ENCODE measurements at regions not wholly inside any gene's neighbourhood (a gene's known extent, or its start where the extent isn't known, plus 50 kb on each side); places are given as distances from the start of the nearest gene placed in this dataset.
"Not testable (repeated sequence)": the region's sequence is repeated elsewhere in the genome, so short reads cannot be mapped to it uniquely, and the experiment has no call there.

DNA sequence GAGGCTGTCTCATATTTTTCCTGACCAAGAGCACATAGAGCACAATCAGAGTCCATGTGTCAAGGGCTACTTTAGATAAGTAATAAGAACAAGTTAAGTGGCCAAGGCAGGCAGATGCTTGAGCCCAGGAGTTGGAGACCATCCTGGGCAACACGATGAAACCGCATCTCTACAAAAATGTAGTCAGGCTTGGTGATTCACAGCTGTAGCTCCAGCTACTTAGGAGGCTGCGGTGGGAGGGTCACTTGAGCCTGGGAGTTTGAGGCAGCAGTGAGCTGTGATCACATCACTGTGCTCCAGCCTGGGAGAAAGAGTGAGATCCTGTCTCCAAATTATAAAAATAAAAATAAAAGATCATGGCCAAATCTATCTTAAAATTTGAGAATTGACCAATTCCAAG is 767.9 kb upstream of the CTNND2 start:
- Histone ChIP-seq H3K4me1 (ENCODE audit: control insufficient read depth, insufficient read depth, low read length, unreplicated experiment) (no peaks in the 10 kb centered on the region), H3K4me3 (ENCODE audit: low read depth, low read length) (no peak overlapping the region), H3K79me2 (ENCODE audit: control insufficient read depth, insufficient read depth, low read length, unreplicated experiment) (no peaks in the 10 kb centered on the region), H2AFZ (ENCODE audit: low read length, unreplicated experiment) (no peak overlapping the region), H3K36me3 (ENCODE audit: insufficient read depth, low read length) (no peaks in the 10 kb centered on the region), H3K27me3 (ENCODE audit: insufficient read depth, low read length) (no peaks in the 10 kb centered on the region), H3K27ac (ENCODE audit: low read depth, low read length) (no peak overlapping the region)

DNA sequence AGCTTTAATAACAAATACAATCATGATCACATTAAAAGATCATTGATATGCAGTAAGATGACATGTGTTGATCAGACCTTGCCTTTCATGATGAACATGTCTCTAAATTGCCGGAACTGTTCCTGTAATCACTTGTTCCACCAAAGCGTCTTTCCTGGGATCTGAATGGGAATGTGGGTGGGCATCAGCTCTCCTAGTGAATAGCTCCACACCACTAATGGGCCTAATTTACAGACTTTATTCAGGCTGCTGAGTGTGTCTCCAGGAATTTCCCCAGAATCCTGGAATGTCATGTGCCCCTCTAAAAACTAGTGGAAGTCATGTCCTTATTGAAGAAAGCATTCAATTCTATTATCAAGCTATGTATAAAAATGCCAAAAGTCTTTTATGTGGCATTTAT is 765.1 kb upstream of the CTNND2 start:
- Histone ChIP-seq H3K36me3 (ENCODE audit: insufficient read depth, low read length) (no peaks in the 10 kb centered on the region), H3K27ac (ENCODE audit: low read depth, low read length) (no peak overlapping the region), H3K79me2 (ENCODE audit: control insufficient read depth, insufficient read depth, low read length, unreplicated experiment) (no peaks in the 10 kb centered on the region), H3K4me1 (ENCODE audit: control insufficient read depth, insufficient read depth, low read length, unreplicated experiment) (no peaks in the 10 kb centered on the region), H3K27me3 (ENCODE audit: insufficient read depth, low read length) (no peaks in the 10 kb centered on the region), H2AFZ (ENCODE audit: low read length, unreplicated experiment) (no peak overlapping the region), H3K4me3 (ENCODE audit: low read depth, low read length) (no peak overlapping the region)

DNA sequence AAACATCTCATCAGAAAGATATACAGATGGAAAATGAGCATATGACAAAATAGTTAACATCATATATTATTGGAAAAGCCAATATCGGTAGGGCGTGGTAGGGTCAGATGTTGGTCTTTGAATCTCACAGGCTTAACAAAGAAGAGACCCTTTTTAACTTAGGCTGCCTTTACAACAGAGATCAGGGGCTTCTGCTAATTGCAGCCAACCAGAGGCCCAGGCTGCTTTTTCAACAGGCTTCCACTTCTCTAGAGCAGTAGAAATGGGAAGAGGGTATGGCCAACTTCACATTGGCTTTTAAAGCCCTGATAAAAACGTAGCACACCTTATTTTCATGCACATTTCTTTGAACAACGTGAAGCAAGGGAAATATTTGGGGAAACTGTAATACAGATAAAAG is 764.3 kb upstream of the CTNND2 start:
- Histone ChIP-seq H3K4me1 (ENCODE audit: control insufficient read depth, insufficient read depth, low read length, unreplicated experiment) (no peaks in the 10 kb centered on the region), H3K27ac (ENCODE audit: low read depth, low read length) (no peak overlapping the region), H3K79me2 (ENCODE audit: control insufficient read depth, insufficient read depth, low read length, unreplicated experiment) (no peaks in the 10 kb centered on the region), H3K36me3 (ENCODE audit: insufficient read depth, low read length) (no peaks in the 10 kb centered on the region), H3K4me3 (ENCODE audit: low read depth, low read length) (no peak overlapping the region), H2AFZ (ENCODE audit: low read length, unreplicated experiment) (no peak overlapping the region), H3K27me3 (ENCODE audit: insufficient read depth, low read length) (no peaks in the 10 kb centered on the region)

DNA sequence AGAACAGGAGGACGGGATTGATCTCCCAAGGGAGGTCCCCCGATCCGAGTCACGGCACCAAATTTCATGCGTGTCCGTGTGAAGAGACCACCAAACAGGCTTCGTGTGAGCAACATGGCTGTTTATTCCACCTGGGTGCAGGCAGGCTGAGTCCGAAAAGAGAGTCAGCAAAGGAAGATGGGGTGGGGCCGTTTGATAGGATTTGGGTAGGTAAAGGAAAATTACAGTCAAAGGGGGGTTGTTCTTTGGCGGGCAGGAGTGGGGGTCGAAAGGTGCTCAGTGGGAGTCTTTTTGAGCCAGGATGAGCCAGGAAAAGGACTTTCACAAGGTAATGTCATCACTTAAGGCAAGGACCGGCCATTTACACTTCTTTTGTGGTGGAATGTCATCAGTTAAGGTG is 763.6 kb upstream of the CTNND2 start:
- H3K4me3 ChIP-seq (ENCODE audit: low read depth, low read length); H3K79me2 ChIP-seq (ENCODE audit: control insufficient read depth, insufficient read depth, low read length, unreplicated experiment); H3K36me3 ChIP-seq (ENCODE audit: insufficient read depth, low read length); H3K27me3 ChIP-seq (ENCODE audit: insufficient read depth, low read length); H2AFZ ChIP-seq (ENCODE audit: low read length, unreplicated experiment); H3K27ac ChIP-seq (ENCODE audit: low read depth, low read length); H3K4me1 ChIP-seq (ENCODE audit: control insufficient read depth, insufficient read depth, low read length, unreplicated experiment): not testable (repeated sequence)

DNA sequence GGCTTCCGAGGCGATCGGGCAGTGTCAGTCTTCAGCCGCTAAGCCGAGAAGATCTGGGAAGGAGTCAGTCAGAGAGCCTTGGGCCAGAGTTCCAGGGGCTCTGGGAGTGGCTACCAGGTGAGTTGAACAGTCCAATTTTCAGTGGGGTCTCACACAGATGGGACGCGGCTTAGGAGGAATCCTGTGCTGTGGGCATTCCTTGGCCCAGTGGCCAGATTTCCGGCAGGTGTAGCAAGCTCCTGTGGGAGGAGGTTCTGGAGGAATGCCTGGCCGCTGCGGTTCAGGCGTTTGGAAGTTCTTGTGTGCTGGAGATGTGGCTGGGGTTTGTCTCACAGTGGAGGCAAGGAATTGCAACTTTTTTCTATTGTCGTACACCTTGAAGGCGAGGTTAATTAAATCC is 761.5 kb upstream of the CTNND2 start:
- not testable (repeated sequence) for H3K4me3 ChIP-seq (ENCODE audit: low read depth, low read length); H3K36me3 ChIP-seq (ENCODE audit: insufficient read depth, low read length); H3K79me2 ChIP-seq (ENCODE audit: control insufficient read depth, insufficient read depth, low read length, unreplicated experiment); H3K27me3 ChIP-seq (ENCODE audit: insufficient read depth, low read length); H2AFZ ChIP-seq (ENCODE audit: low read length, unreplicated experiment); H3K4me1 ChIP-seq (ENCODE audit: control insufficient read depth, insufficient read depth, low read length, unreplicated experiment); H3K27ac ChIP-seq (ENCODE audit: low read depth, low read length)

DNA sequence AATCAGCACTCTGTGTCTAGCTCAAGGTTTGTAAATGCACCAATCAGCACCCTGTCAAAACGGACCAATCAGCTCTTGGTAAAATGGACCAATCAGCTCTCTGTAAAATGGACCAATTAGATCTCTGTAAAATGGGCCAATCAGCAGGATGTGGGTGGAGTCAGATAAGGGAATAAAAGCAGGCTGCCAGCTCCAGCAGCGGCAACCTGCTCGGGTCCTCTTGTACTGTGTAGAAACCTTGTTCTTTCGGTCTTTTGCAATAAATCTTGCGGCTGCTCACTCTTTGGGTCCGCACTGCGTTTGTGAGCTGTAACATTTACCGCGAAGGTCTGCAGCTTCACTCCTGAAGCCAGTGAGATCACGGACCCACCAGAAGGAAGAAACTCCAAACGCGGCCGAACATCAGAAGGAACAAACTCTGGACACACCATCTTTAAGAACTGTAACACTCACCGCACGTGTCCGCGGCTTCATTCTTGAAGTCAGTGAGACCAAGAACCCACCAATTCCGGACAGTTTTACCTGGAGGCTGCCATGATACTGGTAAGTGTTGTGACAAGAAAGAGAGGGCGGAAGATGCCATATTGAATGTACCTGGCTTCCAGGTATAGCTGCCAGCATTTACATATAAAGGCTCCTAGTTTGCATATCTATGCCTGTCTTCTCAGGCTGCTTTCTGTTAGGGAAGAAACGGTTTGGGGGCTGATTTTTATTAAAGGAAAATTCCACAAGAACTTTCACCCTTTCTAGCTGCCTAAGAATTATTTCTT is 758.5 kb upstream of the CTNND2 start:
- no peaks in the 10 kb centered on the region for H3K36me3 ChIP-seq (ENCODE audit: insufficient read depth, low read length)
- H3K27ac ChIP-seq (ENCODE audit: low read depth, low read length): no peak overlapping the region
- H3K27me3 ChIP-seq (ENCODE audit: insufficient read depth, low read length): no peaks in the 10 kb centered on the region
- H3K4me3 ChIP-seq (ENCODE audit: low read depth, low read length): no peak overlapping the region
- no peaks in the 10 kb centered on the region for H3K79me2 ChIP-seq (ENCODE audit: control insufficient read depth, insufficient read depth, low read length, unreplicated experiment)
- H2AFZ ChIP-seq (ENCODE audit: low read length, unreplicated experiment): no peak overlapping the region
- H3K4me1 ChIP-seq (ENCODE audit: control insufficient read depth, insufficient read depth, low read length, unreplicated experiment): no peaks in the 10 kb centered on the region

DNA sequence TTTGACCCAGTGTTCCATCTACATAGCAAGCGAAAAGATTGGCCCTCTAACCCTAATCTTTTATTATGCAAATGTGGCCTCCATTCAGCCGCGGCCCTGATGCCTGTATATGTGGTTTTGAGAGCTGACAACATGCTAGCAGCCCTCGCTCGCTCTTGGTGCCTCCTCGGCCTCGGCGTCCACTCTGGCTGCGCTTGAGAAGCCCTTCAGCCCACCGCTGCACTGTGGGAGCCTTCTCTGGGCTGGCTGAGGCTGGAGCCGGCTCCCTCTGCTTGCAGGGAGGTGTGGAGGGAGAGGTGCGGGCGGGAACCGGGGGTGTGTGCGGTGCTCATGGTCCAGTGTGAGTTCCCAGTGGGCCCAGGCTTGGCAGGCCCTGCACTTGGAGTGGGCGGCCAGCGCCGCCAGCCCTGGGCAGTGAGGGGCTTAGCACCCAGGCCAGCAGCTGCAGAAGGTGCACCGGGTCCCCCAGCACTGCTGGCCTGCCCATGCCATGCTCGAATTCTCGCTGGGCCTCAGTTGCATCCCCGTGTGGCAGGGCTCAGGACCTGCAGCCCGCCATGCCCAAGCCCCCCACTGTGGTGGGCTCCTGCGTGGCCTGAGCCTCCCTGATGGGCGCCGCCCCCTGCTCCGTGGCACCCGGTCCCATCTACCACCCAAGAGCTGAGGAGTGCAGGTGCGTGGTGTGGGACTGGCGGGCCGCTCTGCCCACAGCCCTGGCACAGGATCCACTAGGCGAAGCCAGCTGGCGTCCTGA is 757.5 kb upstream of the CTNND2 start:
- no peak overlapping the region for H2AFZ ChIP-seq (ENCODE audit: low read length, unreplicated experiment)
- no peaks in the 10 kb centered on the region for H3K79me2 ChIP-seq (ENCODE audit: control insufficient read depth, insufficient read depth, low read length, unreplicated experiment)
- no peaks in the 10 kb centered on the region for H3K27me3 ChIP-seq (ENCODE audit: insufficient read depth, low read length)
- H3K4me3 ChIP-seq (ENCODE audit: low read depth, low read length): no peak overlapping the region
- H3K36me3 ChIP-seq (ENCODE audit: insufficient read depth, low read length): no peaks in the 10 kb centered on the region
- no peak overlapping the region for H3K27ac ChIP-seq (ENCODE audit: low read depth, low read length)
- no peaks in the 10 kb centered on the region for H3K4me1 ChIP-seq (ENCODE audit: control insufficient read depth, insufficient read depth, low read length, unreplicated experiment)

DNA sequence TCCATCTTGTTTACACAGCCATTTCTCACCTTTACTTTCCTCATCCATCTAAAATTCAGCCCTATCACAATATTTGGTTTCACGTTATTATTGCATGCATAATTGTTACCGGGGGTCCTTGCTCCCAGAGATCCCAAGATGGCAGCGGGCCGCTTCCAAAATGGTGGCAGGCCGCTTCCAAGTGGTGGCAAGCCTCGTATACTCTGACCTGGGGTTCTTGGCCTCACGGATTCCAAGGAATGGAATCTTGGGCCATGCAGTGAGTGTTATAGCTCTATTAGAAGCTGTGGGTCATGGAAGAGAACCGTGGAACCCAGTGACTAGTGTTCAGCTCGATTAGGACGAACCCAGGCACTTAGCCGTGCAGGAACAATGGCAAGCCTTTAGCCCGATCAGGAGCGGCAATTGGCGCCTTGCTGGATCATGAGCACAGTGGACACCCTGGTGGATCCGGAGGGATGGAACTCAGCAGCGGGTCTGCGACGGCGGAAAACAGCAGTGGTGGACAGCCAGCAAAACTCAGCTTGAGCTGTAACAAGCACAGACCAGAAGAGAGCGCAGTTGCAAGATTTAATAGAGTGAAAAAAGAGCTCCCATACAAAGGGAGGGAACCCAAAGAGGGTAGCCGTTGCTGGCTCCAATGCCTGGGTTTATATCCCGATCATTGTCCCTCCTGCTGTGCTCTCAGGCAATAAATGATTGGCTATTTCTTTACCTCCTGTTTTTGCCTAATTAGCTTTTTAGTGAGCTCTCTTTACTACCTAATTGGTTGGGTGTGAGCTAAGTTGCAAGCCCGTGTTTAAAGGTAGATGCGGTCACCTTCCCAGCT is 756.2 kb upstream of the CTNND2 start:
- not testable (repeated sequence) for H3K4me3 ChIP-seq (ENCODE audit: low read depth, low read length); H3K27me3 ChIP-seq (ENCODE audit: insufficient read depth, low read length); H3K4me1 ChIP-seq (ENCODE audit: control insufficient read depth, insufficient read depth, low read length, unreplicated experiment); H3K27ac ChIP-seq (ENCODE audit: low read depth, low read length); H3K79me2 ChIP-seq (ENCODE audit: control insufficient read depth, insufficient read depth, low read length, unreplicated experiment); H3K36me3 ChIP-seq (ENCODE audit: insufficient read depth, low read length); H2AFZ ChIP-seq (ENCODE audit: low read length, unreplicated experiment)

DNA sequence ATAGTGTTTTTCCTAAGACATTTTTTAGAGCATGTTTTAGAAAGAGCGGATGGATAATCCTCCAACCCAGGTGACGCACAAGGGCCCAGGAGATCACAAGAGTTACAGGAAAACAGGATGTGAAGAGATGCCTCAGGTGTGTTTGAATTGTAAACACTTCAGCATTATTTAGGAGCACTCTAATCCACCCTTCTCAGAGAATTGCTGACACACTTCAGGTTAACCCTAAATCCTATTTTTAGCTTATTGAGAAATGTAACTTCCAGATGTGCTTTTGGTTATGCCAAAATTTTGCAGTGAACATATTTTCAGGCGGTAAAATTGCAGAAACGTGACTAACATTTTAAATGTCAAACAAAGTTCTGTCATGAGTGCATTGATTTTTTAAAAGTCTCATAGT is 755.4 kb upstream of the CTNND2 start:
- no peak overlapping the region for H2AFZ ChIP-seq (ENCODE audit: low read length, unreplicated experiment)

DNA sequence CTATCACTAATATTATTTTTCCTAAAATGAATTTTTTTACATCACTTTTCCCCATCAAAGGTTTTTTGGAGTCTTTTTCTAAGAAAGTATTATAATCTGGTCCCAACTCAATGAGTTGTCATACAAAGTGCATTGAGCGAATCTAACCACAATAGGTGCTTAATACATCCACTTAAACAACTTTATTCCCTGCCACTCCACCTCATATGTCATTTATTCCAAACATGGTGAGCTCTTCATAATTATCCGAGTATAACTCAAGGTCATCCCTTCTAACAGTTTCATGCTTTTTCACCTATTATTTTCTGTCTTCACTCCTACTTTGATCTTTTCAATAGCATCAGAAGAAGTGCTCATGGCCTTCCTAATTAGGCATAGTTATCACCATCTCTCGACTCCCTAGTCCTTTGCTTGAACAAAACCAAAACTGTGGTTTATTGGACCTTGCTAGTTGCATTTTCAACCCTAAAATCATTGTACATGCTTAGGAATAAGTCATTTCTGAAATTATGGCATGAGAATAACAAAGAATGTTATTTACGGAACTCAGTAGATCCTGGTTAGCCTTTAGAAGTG is 754.7 kb upstream of the CTNND2 start:
- H3K4me1 ChIP-seq (ENCODE audit: control insufficient read depth, insufficient read depth, low read length, unreplicated experiment): no peaks in the 10 kb centered on the region

More for the DNA sequence above, 755.4 kb upstream of the CTNND2 start:
- H3K79me2 ChIP-seq (ENCODE audit: control insufficient read depth, insufficient read depth, low read length, unreplicated experiment): no peaks in the 10 kb centered on the region
- no peaks in the 10 kb centered on the region for H3K4me1 ChIP-seq (ENCODE audit: control insufficient read depth, insufficient read depth, low read length, unreplicated experiment)
- H3K4me3 ChIP-seq (ENCODE audit: low read depth, low read length): no peak overlapping the region
- no peaks in the 10 kb centered on the region for H3K27me3 ChIP-seq (ENCODE audit: insufficient read depth, low read length)
- no peak overlapping the region for H3K27ac ChIP-seq (ENCODE audit: low read depth, low read length)
- H3K36me3 ChIP-seq (ENCODE audit: insufficient read depth, low read length): no peaks in the 10 kb centered on the region

More for the DNA sequence above, 754.7 kb upstream of the CTNND2 start:
- no peaks in the 10 kb centered on the region for H3K27me3 ChIP-seq (ENCODE audit: insufficient read depth, low read length)
- H3K4me3 ChIP-seq (ENCODE audit: low read depth, low read length): no peak overlapping the region
- no peaks in the 10 kb centered on the region for H3K79me2 ChIP-seq (ENCODE audit: control insufficient read depth, insufficient read depth, low read length, unreplicated experiment)
- no peaks in the 10 kb centered on the region for H3K36me3 ChIP-seq (ENCODE audit: insufficient read depth, low read length)
- no peak overlapping the region for H2AFZ ChIP-seq (ENCODE audit: low read length, unreplicated experiment)
- no peak overlapping the region for H3K27ac ChIP-seq (ENCODE audit: low read depth, low read length)

Measured in ACC112 (cell line).